Fibroblast of peridontal ligament (primary cell): ENCODE measurements at regions not wholly inside any gene's neighbourhood (a gene's known extent, or its start where the extent isn't known, plus 50 kb on each side); places are given as distances from the start of the nearest gene placed in this dataset.
A peak's percentile ranks its signal among the peaks of the same experiment; 100 is the strongest.

Source experiments
- DNase-seq: peaks from one replicate; pipeline ENCODE4 v3.0.0-alpha.2; 2010; ENCODE audit errors: extremely low read depth

- no peak for DNase-seq
These were observed 393.7 kb upstream of the CITED2 start for GRCh38 chr6:139768196-139768595.

- DNase-seq, result no peak
These were observed 392.3 kb upstream of the CITED2 start for GRCh38 chr6:139766796-139767195.

GRCh38 chr6:139765825-139766285 lies 391.4 kb upstream of the CITED2 start:
- DNase-seq, result no peak

- peak; percentile 96 for DNase-seq
These were observed 390.1 kb upstream of the CITED2 start for GRCh38 chr6:139764498-139764986.

GRCh38 chr6:139763468-139764210 lies 389.2 kb upstream of the CITED2 start:
- no peak for DNase-seq

GRCh38 chr6:139762587-139763031 lies 388.2 kb upstream of the CITED2 start:
- no peak for DNase-seq

- no peak for DNase-seq
These were observed 385.7 kb upstream of the CITED2 start for GRCh38 chr6:139760128-139760527.

- no peak for DNase-seq
These were observed 384.6 kb upstream of the CITED2 start for GRCh38 chr6:139759086-139759485.

GRCh38 chr6:139758209-139758611 lies 383.8 kb upstream of the CITED2 start:
- peak; percentile 75 for DNase-seq

GRCh38 chr6:139757784-139758183 lies 383.3 kb upstream of the CITED2 start:
- DNase-seq, result peak; percentile 88

GRCh38 chr6:139756381-139756780 lies 381.9 kb upstream of the CITED2 start:
- no peak for DNase-seq

GRCh38 chr6:139754898-139755775 lies 380.7 kb upstream of the CITED2 start:
- DNase-seq, result peak; percentile 62

GRCh38 chr6:139753198-139753861 lies 378.9 kb upstream of the CITED2 start:
- peak; percentile 46 for DNase-seq

GRCh38 chr6:139752086-139752485 lies 377.6 kb upstream of the CITED2 start:
- no peak for DNase-seq

- peak; percentile 96 for DNase-seq
These were observed 376.7 kb upstream of the CITED2 start for GRCh38 chr6:139751179-139751578.

GRCh38 chr6:139748353-139749146 lies 374.1 kb upstream of the CITED2 start:
- no peak for DNase-seq

GRCh38 chr6:139747154-139747553 lies 372.7 kb upstream of the CITED2 start:
- DNase-seq, result no peak

- DNase-seq, result no peak
These were observed 370.4 kb upstream of the CITED2 start for GRCh38 chr6:139744891-139745290.

- DNase-seq, result peak; percentile 86
These were observed 369.4 kb upstream of the CITED2 start for GRCh38 chr6:139743664-139744437.

GRCh38 chr6:139742671-139743070 lies 368.2 kb upstream of the CITED2 start:
- peak; percentile 48 for DNase-seq
